Suprapubic skin (tissue), 4 donors: ENCODE measurements at regions not wholly inside any gene's neighbourhood (a gene's known extent, or its start where the extent isn't known, plus 50 kb on each side); places are given as distances from the start of the nearest gene placed in this dataset.
"Not testable (repeated sequence)": the region's sequence is repeated elsewhere in the genome, so short reads cannot be mapped to it uniquely, and the experiment has no call there.

ENCODE experiments used
- DNase-seq, 2 donors: peaks; one replicate each; pipeline ENCODE4 v3.0.0-alpha.2; 2019; ENCODE audit warnings: low spot score in 2 of 2
- H3K27ac ChIP-seq: fragments of 200-600 bp; sonication (generic); one replicate; pipeline ENCODE4 v1.5.1; 2019
- H3K27me3 ChIP-seq: fragments of 200-600 bp; sonication (generic); one replicate; pipeline ENCODE4 v1.5.1; 2019
- H3K36me3 ChIP-seq: fragments of 200-600 bp; sonication (generic); one replicate; pipeline ENCODE4 v1.5.1; 2019
- H3K4me1 ChIP-seq: fragments of 200-600 bp; sonication (generic); one replicate; pipeline ENCODE4 v1.5.1; 2019
- H3K4me3 ChIP-seq: fragments of 200-600 bp; sonication (generic); one replicate; pipeline ENCODE4 v1.5.1; 2019; ENCODE audit warnings: mild to moderate bottlenecking
- H3K9me3 ChIP-seq: fragments of 200-600 bp; sonication (generic); one replicate; pipeline ENCODE4 v1.5.1; 2019
- CTCF ChIP-seq, 2 donors: fragments of 200-600 bp in 1 of 2; fragments of 450-650 bp in 1 of 2; sonication (generic) in 1 of 2; IDR thresholded peaks; one replicate each; pipeline ENCODE4 v1.5.1; 2016 to 2019; ENCODE audit warnings: antibody characterized with exemption in 2 of 2, mild to moderate bottlenecking in 1 of 2, moderate library complexity in 1 of 2
- EP300 ChIP-seq: sonication (generic); formaldehyde crosslinking; IDR thresholded peaks from one replicate; pipeline ENCODE4 v1.6.1; 2017; ENCODE audit warnings: antibody characterized with exemption
- POLR2A ChIP-seq, 2 donors: fragments of 450-650 bp; IDR thresholded peaks; one replicate each; pipeline ENCODE4 v1.6.1; 2017; ENCODE audit warnings: antibody characterized with exemption in 2 of 2, mild to moderate bottlenecking in 2 of 2, moderate library complexity in 2 of 2
- POLR2AphosphoS5 ChIP-seq, 3 donors: sonication (generic); formaldehyde crosslinking; IDR thresholded peaks; one replicate each; pipeline ENCODE4 v1.6.1; 2017; ENCODE audit warnings: antibody characterized with exemption in 3 of 3
- WGBS: methylation state at CpG from one replicate; pipeline ENCODE4 v1.1.5; 2018; 5-methylcytosine and 5-hydroxymethylcytosine counted together

DNA sequence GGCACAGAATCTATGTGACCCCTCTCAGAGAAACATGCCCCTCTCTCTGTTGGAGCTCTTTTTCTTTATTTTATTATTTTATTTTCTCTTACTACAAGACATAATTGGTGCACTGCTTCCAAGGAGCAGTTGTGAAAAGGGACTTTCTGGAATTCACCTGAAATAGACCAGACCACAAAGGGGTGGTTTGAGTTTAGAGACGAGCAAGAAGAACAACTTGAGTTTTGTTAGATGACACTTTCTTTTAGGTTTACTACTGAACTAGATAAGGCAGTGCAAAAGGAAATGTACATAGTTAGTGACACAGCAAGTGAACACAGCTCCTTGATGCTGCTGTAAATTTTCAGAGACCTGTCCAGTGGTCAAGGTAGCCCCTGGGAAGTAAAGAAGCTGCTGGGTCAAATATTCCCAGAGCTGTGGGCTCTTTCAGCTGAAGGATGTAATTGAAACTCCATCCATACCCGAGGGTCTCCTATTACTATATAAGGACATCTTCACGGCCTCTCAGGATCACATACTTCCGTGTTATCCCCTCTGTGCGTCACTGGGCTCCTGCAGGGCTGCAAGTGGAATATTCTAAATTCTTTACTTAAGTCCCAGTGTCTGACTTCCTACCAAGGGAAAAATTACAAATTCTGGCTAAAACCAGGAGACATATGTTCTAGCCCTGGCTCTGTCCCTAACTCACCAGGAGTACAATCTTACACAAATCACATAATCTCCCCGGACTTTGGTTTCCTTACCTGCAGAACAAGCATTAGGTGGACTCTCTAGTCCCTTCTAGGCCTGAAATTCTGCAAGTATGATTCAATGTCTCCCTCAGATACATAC is 69.1 kb upstream of the ADTRP start:
- TF ChIP-seq EP300 (no peak), POLR2AphosphoS5 (IDR thresholded peaks at IDR 0.05) (no peak), CTCF (IDR thresholded peaks at IDR 0.05) (no peak), POLR2A (IDR thresholded peaks at IDR 0.05) (no peak)
- H3K27ac ChIP-seq, result no peak overlapping the region
- no peaks in the 10 kb centered on the region for H3K36me3 ChIP-seq
- no peaks in the 10 kb centered on the region for H3K27me3 ChIP-seq
- 86% methylated on average over 6 of the region's 6 CpGs for WGBS
- DNase-seq, result no peak
- no peaks in the 10 kb centered on the region for H3K4me1 ChIP-seq
- H3K9me3 ChIP-seq, result no peaks in the 10 kb centered on the region
- no peak overlapping the region for H3K4me3 ChIP-seq

GRCh38 chr6:11847068-11847467 is 68.5 kb upstream of the ADTRP start:
- not testable (repeated sequence) for DNase-seq, H3K27me3 ChIP-seq, H3K4me1 ChIP-seq, H3K9me3 ChIP-seq, H3K36me3 ChIP-seq, H3K27ac ChIP-seq, H3K4me3 ChIP-seq
- 83% methylated on average over 2 of the region's 2 CpGs for WGBS

GRCh38 chr6:11845664-11846577 is 67.3 kb upstream of the ADTRP start:
- WGBS, result 59% methylated on average over 5 of the region's 5 CpGs
- DNase-seq, result no peak
- no peak overlapping the region for H3K4me3 ChIP-seq
- H3K36me3 ChIP-seq, result no peaks in the 10 kb centered on the region
- H3K9me3 ChIP-seq, result no peaks in the 10 kb centered on the region
- H3K27me3 ChIP-seq, result no peaks in the 10 kb centered on the region
- H3K4me1 ChIP-seq, result no peaks in the 10 kb centered on the region
- no peak overlapping the region for H3K27ac ChIP-seq
- TF ChIP-seq EP300, result no peak
- no peak for TF ChIP-seq CTCF (IDR thresholded peaks at IDR 0.05)
- no peak for TF ChIP-seq POLR2AphosphoS5 (IDR thresholded peaks at IDR 0.05)
- no peak for TF ChIP-seq POLR2A (IDR thresholded peaks at IDR 0.05)

GRCh38 chr6:11842795-11843194 is 64.2 kb upstream of the ADTRP start:
- not testable (repeated sequence) for H3K4me1 ChIP-seq, H3K9me3 ChIP-seq, H3K27ac ChIP-seq, H3K27me3 ChIP-seq, DNase-seq, H3K4me3 ChIP-seq, H3K36me3 ChIP-seq
- WGBS, result 94% methylated on average over 3 of the region's 3 CpGs

DNA sequence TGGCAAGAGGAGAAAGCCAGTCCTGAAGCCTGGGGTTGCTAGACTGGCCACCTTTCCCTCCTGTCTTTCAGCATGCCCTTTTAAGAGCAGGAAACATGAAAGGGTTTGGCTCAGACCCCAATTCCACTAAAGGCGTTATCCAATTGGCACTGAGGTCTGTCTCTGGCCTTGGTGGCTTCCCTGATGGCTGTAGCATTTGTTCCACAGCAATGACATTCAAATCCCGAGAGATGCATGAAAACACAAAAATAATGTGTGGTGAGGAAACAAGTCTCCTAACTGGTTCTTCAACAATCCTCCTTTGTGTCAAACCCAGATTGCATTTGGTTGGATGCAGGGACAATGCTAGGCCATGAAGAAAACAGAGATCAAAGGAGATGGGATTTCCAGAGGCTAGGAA is 56.5 kb upstream of the ADTRP start:
- no peak for DNase-seq
- no peaks in the 10 kb centered on the region for H3K36me3 ChIP-seq
- 49% methylated on average over 2 of the region's 2 CpGs for WGBS
- peaks cover 13% of the 10 kb centered on the region for H3K4me1 ChIP-seq
- no peaks in the 10 kb centered on the region for H3K9me3 ChIP-seq
- TF ChIP-seq EP300, result no peak
- TF ChIP-seq POLR2A (IDR thresholded peaks at IDR 0.05), result no peak
- TF ChIP-seq CTCF (IDR thresholded peaks at IDR 0.05), result no peak
- no peak for TF ChIP-seq POLR2AphosphoS5 (IDR thresholded peaks at IDR 0.05)
- H3K27me3 ChIP-seq, result no peaks in the 10 kb centered on the region
- H3K27ac ChIP-seq, result no peak overlapping the region
- no peak overlapping the region for H3K4me3 ChIP-seq
